ENCODE measurements at regions not wholly inside any gene's neighbourhood (a gene's known extent, or its start where the extent isn't known, plus 50 kb on each side); places are given as distances from the start of the nearest gene placed in this dataset.

GRCh38 chr10:78720091-78720490 lies 348.7 kb upstream of the ZMIZ1 start:
- H3K36me3 ChIP-seq, result no peaks in the 10 kb centered on the region
- intact Hi-C loops (cut with DNase I), result no loop called here
- 77 to 93% (median 92%) methylated on average over 6 of the region's 6 CpGs for WGBS, 3 donors
- H3K27ac ChIP-seq, result no peak overlapping the region
- H3K4me1 ChIP-seq (ENCODE audit: insufficient read depth), result no peaks in the 10 kb centered on the region
- H3K27me3 ChIP-seq, result no peaks in the 10 kb centered on the region
- no peaks in the 10 kb centered on the region for H3K9me3 ChIP-seq
- TF ChIP-seq POLR2A (IDR thresholded peaks at IDR 0.05), result no peak
- TF ChIP-seq EP300 (IDR thresholded peaks at IDR 0.05), result no peak
- no peak for TF ChIP-seq CTCF (IDR thresholded peaks at IDR 0.05)
- H3K4me3 ChIP-seq, result no peak overlapping the region
- DNase-seq, result no peak

DNA sequence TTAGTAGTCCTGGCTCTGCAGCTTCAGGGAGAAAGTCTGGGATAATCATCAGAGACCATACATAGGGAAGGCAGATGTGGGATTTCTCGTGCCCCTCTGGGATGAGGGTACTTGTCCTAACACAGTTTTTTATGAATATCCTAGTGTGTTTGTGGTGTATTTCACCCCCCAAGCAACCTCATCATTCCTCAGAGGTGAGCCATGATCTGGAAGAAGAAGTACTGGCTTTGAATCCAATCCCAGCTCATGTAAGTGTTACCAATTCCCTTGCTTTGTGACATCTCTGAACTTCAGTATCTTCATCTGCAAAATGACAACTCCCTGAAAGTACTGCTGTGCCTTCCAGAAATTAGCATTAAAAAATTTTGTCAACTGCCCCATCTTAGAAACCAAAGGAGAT lies 347.5 kb upstream of the ZMIZ1 start:
- H3K27ac ChIP-seq, result no peak overlapping the region
- WGBS, 3 donors, result 89 to 95% (median 93%) methylated on average over 1 of the region's 1 CpG
- no peaks in the 10 kb centered on the region for H3K9me3 ChIP-seq
- intact Hi-C loops (cut with DNase I), result no loop called here
- no peaks in the 10 kb centered on the region for H3K27me3 ChIP-seq
- no peaks in the 10 kb centered on the region for H3K36me3 ChIP-seq
- TF ChIP-seq EP300 (IDR thresholded peaks at IDR 0.05) (no peak), CTCF (IDR thresholded peaks at IDR 0.05) (no peak), POLR2A (IDR thresholded peaks at IDR 0.05) (no peak)
- no peaks in the 10 kb centered on the region for H3K4me1 ChIP-seq (ENCODE audit: insufficient read depth)
- no peak for DNase-seq
- H3K4me3 ChIP-seq, result no peak overlapping the region

DNA sequence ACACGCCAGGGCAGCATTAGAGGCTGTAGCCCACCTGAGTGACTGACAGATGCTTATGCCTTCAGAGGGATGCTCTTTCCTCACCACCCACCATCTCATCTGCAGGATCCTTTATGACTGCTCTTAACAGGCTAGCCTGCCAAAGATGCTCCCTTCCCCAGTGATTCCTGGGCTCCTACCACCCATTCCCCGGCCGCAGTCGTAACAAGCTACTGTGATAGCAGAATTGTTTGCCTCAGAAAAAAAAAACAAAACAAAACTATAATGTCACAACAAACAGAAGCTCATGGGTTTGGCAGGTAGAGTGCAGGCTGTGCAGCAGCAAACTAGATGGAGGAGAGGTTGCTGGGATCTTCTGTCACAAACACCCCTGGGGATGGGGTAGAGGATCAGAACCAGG lies 343.9 kb upstream of the ZMIZ1 start:
- DNase-seq, result no peak
- no peaks in the 10 kb centered on the region for H3K9me3 ChIP-seq
- H3K4me1 ChIP-seq (ENCODE audit: insufficient read depth), result peaks cover 4% of the 10 kb centered on the region
- no peak for TF ChIP-seq CTCF (IDR thresholded peaks at IDR 0.05)
- TF ChIP-seq POLR2A (IDR thresholded peaks at IDR 0.05), result no peak
- no peak for TF ChIP-seq EP300 (IDR thresholded peaks at IDR 0.05)
- no peaks in the 10 kb centered on the region for H3K27me3 ChIP-seq
- H3K27ac ChIP-seq, result no peak overlapping the region
- WGBS, 3 donors, result 64 to 76% (median 73%) methylated on average over 4 of the region's 4 CpGs
- no peak overlapping the region for H3K4me3 ChIP-seq
- intact Hi-C loops (cut with DNase I), result no loop called here
- no peaks in the 10 kb centered on the region for H3K36me3 ChIP-seq

- intact Hi-C loops (cut with DNase I), result no loop called here
- Histone ChIP-seq H3K9me3 (no peaks in the 10 kb centered on the region), H3K27ac (no peak overlapping the region), H3K36me3 (no peaks in the 10 kb centered on the region), H3K27me3 (no peaks in the 10 kb centered on the region), H3K4me1 (ENCODE audit: insufficient read depth) (peaks cover 4% of the 10 kb centered on the region), H3K4me3 (no peak overlapping the region)
- DNase-seq, result no peak
- WGBS, 3 donors, result 95 to 96% (median 96%) methylated on average over 3 of the region's 3 CpGs
- no peak for TF ChIP-seq EP300 (IDR thresholded peaks at IDR 0.05)
- no peak for TF ChIP-seq POLR2A (IDR thresholded peaks at IDR 0.05)
- TF ChIP-seq CTCF (IDR thresholded peaks at IDR 0.05), result no peak
Measured at GRCh38 chr10:78726171-78726570, 342.6 kb upstream of the ZMIZ1 start.

DNA sequence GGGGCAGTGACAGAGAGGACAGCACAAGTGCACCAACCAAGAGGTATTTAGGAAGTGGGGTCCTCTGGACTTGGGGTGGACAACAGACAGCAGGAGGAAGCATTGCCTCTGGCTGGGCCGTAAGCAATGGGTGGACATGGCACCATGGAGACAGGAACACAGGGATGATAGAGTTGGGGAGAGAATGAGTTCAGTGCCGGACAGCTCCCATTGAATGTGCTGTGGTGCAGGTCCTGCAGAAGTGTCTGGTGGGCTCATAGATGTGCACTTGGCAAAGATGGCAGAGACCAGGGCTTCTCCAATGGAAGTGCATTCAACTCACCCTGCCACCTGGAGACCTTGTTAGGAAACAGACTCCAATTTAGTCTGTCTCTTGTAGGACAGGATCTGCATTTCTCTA lies 341.5 kb upstream of the ZMIZ1 start:
- DNase-seq, result no peak
- Histone ChIP-seq H3K9me3 (no peaks in the 10 kb centered on the region), H3K27me3 (no peaks in the 10 kb centered on the region), H3K4me3 (no peak overlapping the region), H3K36me3 (no peaks in the 10 kb centered on the region), H3K27ac (no peak overlapping the region), H3K4me1 (ENCODE audit: insufficient read depth) (peaks cover 4% of the 10 kb centered on the region)
- TF ChIP-seq POLR2A (IDR thresholded peaks at IDR 0.05) (no peak), CTCF (IDR thresholded peaks at IDR 0.05) (no peak), EP300 (IDR thresholded peaks at IDR 0.05) (no peak)
- 93 to 100% (median 95%) methylated on average over 2 of the region's 2 CpGs for WGBS, 3 donors
- intact Hi-C loops (cut with DNase I), result no loop called here
